ENCODE measurements at regions not wholly inside any gene's neighbourhood (a gene's known extent, or its start where the extent isn't known, plus 50 kb on each side); places are given as distances from the start of the nearest gene placed in this dataset.

- Histone ChIP-seq H4K20me1 (ENCODE audit: insufficient read depth, low read length) (no peaks in the 10 kb centered on the region), H3K27me3 (ENCODE audit: insufficient read depth, low read length, poor library complexity) (no peaks in the 10 kb centered on the region), H3K36me3 (ENCODE audit: insufficient read depth, low read length) (no peaks in the 10 kb centered on the region), H3K4me2 (ENCODE audit: insufficient read depth, low read length) (no peak overlapping the region), H2AFZ (ENCODE audit: low read depth, low read length) (no peak overlapping the region), H3K9me3 (ENCODE audit: insufficient read depth, low read length, severe bottlenecking) (no peaks in the 10 kb centered on the region), H3K27ac (ENCODE audit: low read length) (no peak overlapping the region), H3K4me1 (ENCODE audit: insufficient read depth, low read length) (no peaks in the 10 kb centered on the region), H3K79me2 (ENCODE audit: insufficient read depth, low read length) (no peaks in the 10 kb centered on the region), H3K4me3 (ENCODE audit: low read depth in 1 of 2, low read length in 2 of 2) (no peak overlapping the region), H3K9ac (ENCODE audit: low read depth, low read length) (no peak overlapping the region)
- DNase-seq (no peak), ATAC-seq (ENCODE audit: insufficient read depth, low read depth) (no peak)
- TF ChIP-seq EZH2 (IDR thresholded peaks at IDR 0.05; ENCODE audit: borderline replicate concordance, low read depth, low read length, severe bottlenecking): no peak
- TF ChIP-seq CTCF (IDR thresholded peaks at IDR 0.05; ENCODE audit: borderline replicate concordance, extremely low read depth, low read length, poor library complexity, severe bottlenecking): no peak
Measured at GRCh38 chr15:47888385-47889100, 171.2 kb downstream of the SEMA6D start.

- no peak for TF ChIP-seq CTCF (IDR thresholded peaks at IDR 0.05; ENCODE audit: borderline replicate concordance, extremely low read depth, low read length, poor library complexity, severe bottlenecking)
- no peak for TF ChIP-seq EZH2 (IDR thresholded peaks at IDR 0.05; ENCODE audit: borderline replicate concordance, low read depth, low read length, severe bottlenecking)
- no peak for DNase-seq
Measured at GRCh38 chr15:47890397-47891150, 173.3 kb downstream of the SEMA6D start.

GRCh38 chr15:47897525-47897924, 180.2 kb downstream of the SEMA6D start:
- no peaks in the 10 kb centered on the region for H4K20me1 ChIP-seq (ENCODE audit: insufficient read depth, low read length)
- no peaks in the 10 kb centered on the region for H3K9me3 ChIP-seq (ENCODE audit: insufficient read depth, low read length, severe bottlenecking)
- no peak overlapping the region for H3K27ac ChIP-seq (ENCODE audit: low read length)
- H3K27me3 ChIP-seq (ENCODE audit: insufficient read depth, low read length, poor library complexity): no peaks in the 10 kb centered on the region
- H3K4me3 ChIP-seq (ENCODE audit: low read depth in 1 of 2, low read length in 2 of 2): no peak overlapping the region
- no peak overlapping the region for H3K4me2 ChIP-seq (ENCODE audit: insufficient read depth, low read length)
- ATAC-seq (ENCODE audit: insufficient read depth, low read depth): no peak
- H3K36me3 ChIP-seq (ENCODE audit: insufficient read depth, low read length): no peaks in the 10 kb centered on the region
- H3K79me2 ChIP-seq (ENCODE audit: insufficient read depth, low read length): no peaks in the 10 kb centered on the region
- no peak overlapping the region for H2AFZ ChIP-seq (ENCODE audit: low read depth, low read length)
- DNase-seq: no peak
- H3K9ac ChIP-seq (ENCODE audit: low read depth, low read length): no peak overlapping the region
- no peaks in the 10 kb centered on the region for H3K4me1 ChIP-seq (ENCODE audit: insufficient read depth, low read length)
- TF ChIP-seq CTCF (IDR thresholded peaks at IDR 0.05; ENCODE audit: borderline replicate concordance, extremely low read depth, low read length, poor library complexity, severe bottlenecking): no peak
- TF ChIP-seq EZH2 (IDR thresholded peaks at IDR 0.05; ENCODE audit: borderline replicate concordance, low read depth, low read length, severe bottlenecking): no peak

More at GRCh38 chr15:47890397-47891150, 173.3 kb downstream of the SEMA6D start:
- Histone ChIP-seq H2AFZ (ENCODE audit: low read depth, low read length) (no peak overlapping the region), H3K27ac (ENCODE audit: low read length) (no peak overlapping the region), H3K4me2 (ENCODE audit: insufficient read depth, low read length) (no peak overlapping the region), H3K4me1 (ENCODE audit: insufficient read depth, low read length) (no peaks in the 10 kb centered on the region), H3K4me3 (ENCODE audit: low read depth in 1 of 2, low read length in 2 of 2) (no peak overlapping the region), H3K27me3 (ENCODE audit: insufficient read depth, low read length, poor library complexity) (no peaks in the 10 kb centered on the region), H3K36me3 (ENCODE audit: insufficient read depth, low read length) (no peaks in the 10 kb centered on the region), H3K79me2 (ENCODE audit: insufficient read depth, low read length) (no peaks in the 10 kb centered on the region), H3K9me3 (ENCODE audit: insufficient read depth, low read length, severe bottlenecking) (no peaks in the 10 kb centered on the region), H3K9ac (ENCODE audit: low read depth, low read length) (no peak overlapping the region), H4K20me1 (ENCODE audit: insufficient read depth, low read length) (no peaks in the 10 kb centered on the region)
- no peak for ATAC-seq (ENCODE audit: insufficient read depth, low read depth)

All from DND-41 (cell line).